ENCODE measurements at regions not wholly inside any gene's neighbourhood (a gene's known extent, or its start where the extent isn't known, plus 50 kb on each side); places are given as distances from the start of the nearest gene placed in this dataset.

GRCh38 chr10:36170943-36171501 is 528.9 kb upstream of the FZD8 start:
- Histone ChIP-seq H3K27me3 (ENCODE audit: insufficient read depth, low read length, poor library complexity, severe bottlenecking) (no peaks in the 10 kb centered on the region), H3K4me1 (ENCODE audit: insufficient read depth, low read length, poor library complexity, severe bottlenecking) (no peaks in the 10 kb centered on the region), H3K4me2 (ENCODE audit: low read depth, low read length, poor library complexity, severe bottlenecking) (no peak overlapping the region), H3K36me3 (ENCODE audit: insufficient read depth, low read length) (no peaks in the 10 kb centered on the region), H3K9me2 (replicated peaks; ENCODE audit: low read depth, low read length) (no peaks in the 10 kb centered on the region), H4K20me1 (ENCODE audit: insufficient read depth, low read length, poor library complexity, severe bottlenecking) (no peaks in the 10 kb centered on the region), H3K79me2 (ENCODE audit: insufficient read depth, low read length) (no peaks in the 10 kb centered on the region), H3K9ac (ENCODE audit: low read depth, low read length, poor library complexity, severe bottlenecking) (no peak overlapping the region), H3K4me3 (ENCODE audit: low read length, poor library complexity, severe bottlenecking) (no peak overlapping the region), H2AFZ (ENCODE audit: low read length) (no peak overlapping the region), H3K9me3 (ENCODE audit: insufficient read depth, low read depth, low read length) (no peaks in the 10 kb centered on the region), H3F3A (ENCODE audit: low read depth) (no peaks in the 10 kb centered on the region)
- TF ChIP-seq EZH2phosphoT487 (IDR thresholded peaks at IDR 0.05; ENCODE audit: borderline replicate concordance) = no peak
- no peak for TF ChIP-seq CTCF (conservative IDR thresholded peaks at IDR 0.05; ENCODE audit: low read length)

GRCh38 chr10:36170142-36170719 is 528.1 kb upstream of the FZD8 start:
- H3K9me2 ChIP-seq (replicated peaks; ENCODE audit: low read depth, low read length) = no peaks in the 10 kb centered on the region
- H3K79me2 ChIP-seq (ENCODE audit: insufficient read depth, low read length) = no peaks in the 10 kb centered on the region
- no peaks in the 10 kb centered on the region for H3F3A ChIP-seq (ENCODE audit: low read depth)
- no peak overlapping the region for H2AFZ ChIP-seq (ENCODE audit: low read length)
- no peaks in the 10 kb centered on the region for H3K36me3 ChIP-seq (ENCODE audit: insufficient read depth, low read length)
- no peak overlapping the region for H3K9ac ChIP-seq (ENCODE audit: low read depth, low read length, poor library complexity, severe bottlenecking)
- H3K4me2 ChIP-seq (ENCODE audit: low read depth, low read length, poor library complexity, severe bottlenecking) = no peak overlapping the region
- no peaks in the 10 kb centered on the region for H4K20me1 ChIP-seq (ENCODE audit: insufficient read depth, low read length, poor library complexity, severe bottlenecking)
- no peak overlapping the region for H3K4me3 ChIP-seq (ENCODE audit: low read length, poor library complexity, severe bottlenecking)
- no peaks in the 10 kb centered on the region for H3K9me3 ChIP-seq (ENCODE audit: insufficient read depth, low read depth, low read length)
- no peaks in the 10 kb centered on the region for H3K4me1 ChIP-seq (ENCODE audit: insufficient read depth, low read length, poor library complexity, severe bottlenecking)
- TF ChIP-seq EZH2phosphoT487 (IDR thresholded peaks at IDR 0.05; ENCODE audit: borderline replicate concordance) (no peak), CTCF (conservative IDR thresholded peaks at IDR 0.05; ENCODE audit: low read length) (no peak)
- no peaks in the 10 kb centered on the region for H3K27me3 ChIP-seq (ENCODE audit: insufficient read depth, low read length, poor library complexity, severe bottlenecking)

GRCh38 chr10:36168777-36169176 is 526.7 kb upstream of the FZD8 start:
- Histone ChIP-seq H3K4me1 (ENCODE audit: insufficient read depth, low read length, poor library complexity, severe bottlenecking) (no peaks in the 10 kb centered on the region), H3K9me3 (ENCODE audit: insufficient read depth, low read depth, low read length) (no peaks in the 10 kb centered on the region), H3F3A (ENCODE audit: low read depth) (no peaks in the 10 kb centered on the region), H3K4me2 (ENCODE audit: low read depth, low read length, poor library complexity, severe bottlenecking) (no peak overlapping the region), H3K36me3 (ENCODE audit: insufficient read depth, low read length) (no peaks in the 10 kb centered on the region), H4K20me1 (ENCODE audit: insufficient read depth, low read length, poor library complexity, severe bottlenecking) (no peaks in the 10 kb centered on the region), H3K4me3 (ENCODE audit: low read length, poor library complexity, severe bottlenecking) (no peak overlapping the region), H3K9ac (ENCODE audit: low read depth, low read length, poor library complexity, severe bottlenecking) (no peak overlapping the region), H3K9me2 (replicated peaks; ENCODE audit: low read depth, low read length) (no peaks in the 10 kb centered on the region), H3K27me3 (ENCODE audit: insufficient read depth, low read length, poor library complexity, severe bottlenecking) (no peaks in the 10 kb centered on the region), H2AFZ (ENCODE audit: low read length) (no peak overlapping the region), H3K79me2 (ENCODE audit: insufficient read depth, low read length) (no peaks in the 10 kb centered on the region)
- no peak for TF ChIP-seq EZH2phosphoT487 (IDR thresholded peaks at IDR 0.05; ENCODE audit: borderline replicate concordance)
- no peak for TF ChIP-seq CTCF (conservative IDR thresholded peaks at IDR 0.05; ENCODE audit: low read length)

All from Loucy (cell line).